ENCODE measurements at regions not wholly inside any gene's neighbourhood (a gene's known extent, or its start where the extent isn't known, plus 50 kb on each side); places are given as distances from the start of the nearest gene placed in this dataset.

GRCh38 chr15:100732211-100733055 lies 130.0 kb downstream of the ASB7 start:
- no peak for TF ChIP-seq POLR2A (IDR thresholded peaks at IDR 0.05)
- TF ChIP-seq CTCF (IDR thresholded peaks at IDR 0.05), result no peak
